GM03348 (cell line): ENCODE measurements at regions not wholly inside any gene's neighbourhood (a gene's known extent, or its start where the extent isn't known, plus 50 kb on each side); places are given as distances from the start of the nearest gene placed in this dataset.
"Not testable (repeated sequence)": the region's sequence is repeated elsewhere in the genome, so short reads cannot be mapped to it uniquely, and the experiment has no call there.

Experiments
- DNase-seq: peaks from one replicate; pipeline ENCODE4 v3.0.0; 2012; ENCODE audit warnings: low spot score

- no peak for DNase-seq
These were observed 52.2 kb upstream of the C10orf90 start for GRCh38 chr10:126722726-126723125.

- DNase-seq, result no peak
These were observed 52.7 kb upstream of the C10orf90 start for GRCh38 chr10:126723226-126723625.

- DNase-seq, result no peak
These were observed 58.9 kb upstream of the C10orf90 start for GRCh38 chr10:126729314-126729870.

- DNase-seq, result no peak
These were observed 60.5 kb upstream of the C10orf90 start for GRCh38 chr10:126730856-126731609.

- peak; percentile 48 for DNase-seq
These were observed 61.1 kb upstream of the C10orf90 start for GRCh38 chr10:126731610-126731990.

GRCh38 chr10:126732308-126732707, 61.8 kb upstream of the C10orf90 start:
- no peak for DNase-seq

- DNase-seq, result no peak
These were observed 62.4 kb upstream of the C10orf90 start for GRCh38 chr10:126732868-126733267.

- no peak for DNase-seq
These were observed 63.5 kb upstream of the C10orf90 start for GRCh38 chr10:126734015-126734414.

- peak; percentile 19 for DNase-seq
These were observed 64.5 kb upstream of the C10orf90 start for GRCh38 chr10:126734967-126735366.

DNA sequence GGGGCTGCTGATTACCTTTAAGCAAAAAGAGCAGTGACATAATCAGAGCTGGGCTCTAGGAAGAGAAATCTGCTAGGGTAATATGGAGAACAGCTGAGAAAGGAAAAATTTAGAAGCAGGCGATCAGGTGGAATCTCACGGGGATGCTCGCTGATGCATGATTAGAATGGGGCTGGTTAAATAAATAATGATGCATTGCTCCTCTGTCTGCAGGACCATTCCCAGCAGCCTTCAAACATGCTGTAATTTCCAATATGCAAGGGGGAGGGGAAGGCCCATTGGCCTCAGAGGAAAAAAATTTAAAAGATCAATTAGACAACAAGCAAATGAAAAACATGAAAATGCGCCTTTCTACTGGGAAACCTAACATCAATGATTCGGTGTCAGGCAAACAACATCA, 65.6 kb upstream of the C10orf90 start:
- DNase-seq, result no peak

- DNase-seq, result peak; percentile 29
These were observed 66.2 kb upstream of the C10orf90 start for GRCh38 chr10:126736727-126737126.

DNA sequence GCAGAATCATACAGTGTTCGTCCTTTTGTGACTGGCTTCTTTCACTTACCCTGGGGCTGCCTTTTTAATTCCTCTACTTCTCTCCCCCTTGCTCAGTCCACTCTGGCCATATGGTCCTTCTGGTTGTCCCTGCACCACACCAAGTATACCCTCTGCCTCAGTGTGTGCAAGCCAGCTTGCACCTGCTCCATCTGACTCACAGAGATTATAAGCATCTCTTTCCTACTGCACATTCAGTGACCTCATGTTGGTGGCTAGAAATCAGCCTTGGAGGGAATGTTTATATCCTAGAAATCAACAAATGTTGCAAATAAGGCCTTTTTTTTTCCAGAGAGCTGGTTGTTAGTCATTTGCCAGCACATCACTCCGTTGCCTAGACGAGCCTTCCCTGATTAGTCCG, 67.5 kb upstream of the C10orf90 start:
- DNase-seq, result no peak

GRCh38 chr10:126744571-126744970, 74.1 kb upstream of the C10orf90 start:
- DNase-seq, result no peak

DNA sequence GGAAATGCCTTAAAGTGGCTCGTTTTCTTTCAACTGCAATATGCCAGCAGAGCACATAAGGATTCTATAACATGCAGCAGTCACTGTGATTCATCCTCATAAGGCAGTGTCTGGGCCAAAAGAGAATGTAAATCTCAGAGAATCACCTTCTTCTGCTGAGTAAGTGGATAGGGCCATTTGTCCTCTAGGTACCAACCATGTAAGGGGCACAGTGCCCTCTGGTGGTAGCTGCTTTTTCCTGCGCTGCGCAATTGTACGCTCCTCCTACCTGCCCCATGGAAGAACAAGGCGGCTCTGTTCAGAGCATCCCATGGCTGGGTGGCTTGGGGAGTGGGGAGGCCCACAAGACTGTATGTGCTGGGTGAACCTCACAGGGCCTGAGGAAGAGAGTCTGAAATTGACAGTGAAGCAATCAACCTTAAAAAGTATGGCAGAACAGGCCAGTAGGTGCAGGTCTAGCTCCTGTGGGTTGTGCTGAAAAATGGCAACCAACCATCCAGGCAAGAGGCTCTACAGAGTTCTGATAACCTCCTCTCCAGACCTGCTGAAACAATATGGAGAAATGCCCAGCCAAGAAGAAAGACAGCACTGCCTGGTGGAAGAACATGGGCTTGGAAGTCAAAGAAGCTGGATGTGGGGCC, 78.6 kb upstream of the C10orf90 start:
- peak; percentile 85 for DNase-seq

- DNase-seq, result no peak
These were observed 84.5 kb upstream of the C10orf90 start for GRCh38 chr10:126754966-126755365.

GRCh38 chr10:126758867-126759266, 88.4 kb upstream of the C10orf90 start:
- DNase-seq, result no peak

GRCh38 chr10:126759531-126759930, 89.0 kb upstream of the C10orf90 start:
- no peak for DNase-seq

DNA sequence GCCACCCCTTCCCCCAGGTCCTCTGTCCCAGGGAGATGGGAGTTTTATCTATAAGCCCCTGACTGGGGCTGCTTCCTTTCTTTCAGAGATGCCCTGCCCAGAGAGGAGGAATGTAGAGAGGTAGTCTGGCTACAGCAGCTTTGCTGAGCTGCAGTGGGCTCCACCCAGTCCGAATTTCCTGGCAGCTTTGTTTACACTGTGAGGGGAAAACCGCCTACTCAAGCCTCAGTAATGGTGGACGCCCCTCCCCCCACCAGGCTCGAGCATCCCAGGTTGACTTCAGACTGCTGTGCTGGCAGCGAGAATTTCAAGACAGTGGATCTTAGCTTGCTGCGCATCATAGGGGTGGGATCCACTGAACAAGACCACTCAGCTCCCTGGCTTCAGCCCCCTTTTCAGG, 96.2 kb upstream of the C10orf90 start:
- not testable (repeated sequence) for DNase-seq

- no peak for DNase-seq
These were observed 100.3 kb upstream of the C10orf90 start for GRCh38 chr10:126770809-126771208.

DNA sequence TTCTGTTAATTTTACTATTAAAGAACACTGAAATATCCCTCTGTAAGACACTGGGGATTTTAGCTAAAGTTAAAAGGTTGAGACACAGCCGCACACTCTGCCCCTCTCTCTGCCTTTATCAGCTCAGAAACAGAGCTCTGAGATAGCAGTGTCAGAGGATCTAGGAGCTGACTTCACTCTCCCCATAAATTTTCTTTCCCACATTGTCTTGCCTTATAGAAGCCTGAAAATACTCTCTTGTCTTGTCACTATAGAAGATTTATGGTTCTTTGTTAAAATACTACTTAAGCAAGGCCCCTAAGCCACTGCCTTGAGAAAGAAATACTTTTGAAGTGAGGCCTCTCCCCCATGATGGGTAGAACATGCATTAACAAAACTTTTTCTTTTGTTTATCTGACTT, 105.7 kb upstream of the C10orf90 start:
- no peak for DNase-seq

GRCh38 chr10:126777714-126778113, 107.2 kb upstream of the C10orf90 start:
- no peak for DNase-seq

DNA sequence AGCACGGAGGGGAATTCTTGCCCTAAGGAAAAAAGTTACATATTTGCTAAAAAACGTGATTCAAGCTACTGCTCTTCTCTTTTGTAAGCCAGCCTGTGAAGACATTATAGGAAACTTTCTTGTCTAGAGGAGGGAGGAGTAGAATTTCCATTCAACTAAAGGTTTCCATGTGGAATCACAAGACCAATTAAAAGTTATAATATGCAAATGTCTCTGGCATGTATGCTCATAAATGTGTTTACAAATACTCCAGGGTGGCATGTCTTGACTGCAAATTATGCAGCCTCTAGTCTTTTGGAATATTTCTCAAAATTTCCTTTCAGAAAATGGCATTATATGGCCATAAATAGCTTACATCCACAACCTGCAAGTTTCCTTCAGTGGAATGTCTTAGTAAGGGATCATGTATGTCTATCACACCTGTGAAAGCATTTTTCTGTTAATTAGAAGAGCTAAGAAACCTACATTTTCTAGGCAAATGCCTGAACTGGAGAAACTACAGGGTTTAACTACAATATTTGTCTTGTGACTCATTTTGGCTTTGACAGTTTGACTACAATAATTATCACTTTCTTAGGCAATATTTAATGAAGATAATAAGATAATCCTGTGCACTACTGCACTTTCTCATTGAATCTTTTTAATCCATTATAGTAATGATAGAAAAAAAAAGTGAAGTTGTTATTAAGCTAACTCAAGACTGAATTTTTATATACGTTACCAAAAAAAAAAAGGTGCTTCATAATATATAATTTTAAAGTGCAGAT, 111.1 kb upstream of the C10orf90 start:
- DNase-seq, result no peak
